Vagina (tissue), 2 donors: ENCODE measurements at regions not wholly inside any gene's neighbourhood (a gene's known extent, or its start where the extent isn't known, plus 50 kb on each side); places are given as distances from the start of the nearest gene placed in this dataset.

ENCODE experiments used
- DNase-seq, 2 donors: peaks; one replicate each; pipeline ENCODE4 v3.0.0-alpha.2; 2017; ENCODE audit errors: extremely low spot score in 2 of 2
- H3K27ac ChIP-seq: fragments of 200-600 bp; sonication (generic); one replicate; pipeline ENCODE4 v1.5.1; 2019
- H3K27me3 ChIP-seq: fragments of 200-600 bp; sonication (generic); one replicate; pipeline ENCODE4 v1.5.1; 2019
- H3K36me3 ChIP-seq, 2 donors: fragments of 200-600 bp; sonication (generic); one replicate each; pipeline ENCODE4 v1.5.1; 2017 to 2019
- H3K4me1 ChIP-seq: fragments of 200-600 bp; sonication (generic); one replicate; pipeline ENCODE4 v1.5.1; 2019
- H3K4me3 ChIP-seq, 2 donors: fragments of 200-600 bp; sonication (generic); 1 replicate in 1 of 2; 2 replicates in 1 of 2; pipeline ENCODE4 v1.5.1; 2016 to 2019
- H3K9me3 ChIP-seq: fragments of 200-600 bp; sonication (generic); one replicate; pipeline ENCODE4 v1.5.1; 2019
- CTCF ChIP-seq, 3 experiments: fragments of 450-650 bp in 2 of 3; fragments of 200-600 bp in 1 of 3; sonication (generic) in 1 of 3; IDR thresholded peaks; one replicate each; pipeline ENCODE4 v1.5.1; 2017 to 2019; ENCODE audit warnings: antibody characterized with exemption in 3 of 3, mild to moderate bottlenecking in 2 of 3, moderate library complexity in 2 of 3
- POLR2A ChIP-seq, 2 donors: fragments of 450-650 bp; IDR thresholded peaks; one replicate each; pipeline ENCODE4 v1.6.1; 2017; ENCODE audit warnings: antibody characterized with exemption in 2 of 2, mild to moderate bottlenecking in 2 of 2, moderate library complexity in 2 of 2
- POLR2AphosphoS5 ChIP-seq, 2 donors: sonication (generic); formaldehyde crosslinking; IDR thresholded peaks; one replicate each; pipeline ENCODE4 v1.9.0; 2017; ENCODE audit warnings: antibody characterized with exemption in 2 of 2, mild to moderate bottlenecking in 2 of 2, low read depth in 1 of 2; ENCODE audit not compliant: insufficient read depth in 1 of 2
- intact Hi-C: fragments of 100-400 bp; cut with DNase I; formaldehyde crosslinking; loops from one replicate; pipeline ENCODE4 v1.15.1; 2023

GRCh38 chr3:35505772-35506171, 133.6 kb upstream of the ARPP21 start:
- TF ChIP-seq POLR2AphosphoS5 (IDR thresholded peaks at IDR 0.05; ENCODE audit: insufficient read depth in 1 of 2, low read depth in 1 of 2) (no peak), CTCF (IDR thresholded peaks at IDR 0.05) (no peak), POLR2A (IDR thresholded peaks at IDR 0.05) (no peak)
- Histone ChIP-seq H3K4me1 (no peaks in the 10 kb centered on the region), H3K36me3 (no peaks in the 10 kb centered on the region), H3K9me3 (no peaks in the 10 kb centered on the region), H3K27ac (no peak overlapping the region), H3K4me3 (no peak overlapping the region), H3K27me3 (no peaks in the 10 kb centered on the region)
- DNase-seq = no peak
- intact Hi-C loops = no loop called here

GRCh38 chr3:35519936-35520335, 119.4 kb upstream of the ARPP21 start:
- H3K27ac ChIP-seq = no peak overlapping the region
- TF ChIP-seq CTCF (IDR thresholded peaks at IDR 0.05) = no peak
- H3K27me3 ChIP-seq = no peaks in the 10 kb centered on the region
- no peaks in the 10 kb centered on the region for H3K9me3 ChIP-seq
- no peak overlapping the region for H3K4me3 ChIP-seq
- intact Hi-C loops = no loop called here
- no peaks in the 10 kb centered on the region for H3K36me3 ChIP-seq
- no peak for DNase-seq
- H3K4me1 ChIP-seq = no peaks in the 10 kb centered on the region

GRCh38 chr3:35521196-35521595, 118.1 kb upstream of the ARPP21 start:
- Histone ChIP-seq H3K27me3 (no peaks in the 10 kb centered on the region), H3K9me3 (no peaks in the 10 kb centered on the region), H3K4me3 (no peak overlapping the region), H3K27ac (no peak overlapping the region), H3K4me1 (no peaks in the 10 kb centered on the region), H3K36me3 (no peaks in the 10 kb centered on the region)
- intact Hi-C loops = no loop called here
- TF ChIP-seq POLR2A (IDR thresholded peaks at IDR 0.05) (no peak), POLR2AphosphoS5 (IDR thresholded peaks at IDR 0.05; ENCODE audit: insufficient read depth in 1 of 2, low read depth in 1 of 2) (no peak), CTCF (IDR thresholded peaks at IDR 0.05) (no peak)
- DNase-seq = no peak

- intact Hi-C loops = no loop called here
- Histone ChIP-seq H3K27me3 (no peaks in the 10 kb centered on the region), H3K27ac (no peak overlapping the region), H3K36me3 (no peaks in the 10 kb centered on the region), H3K4me3 (no peak overlapping the region), H3K9me3 (no peaks in the 10 kb centered on the region), H3K4me1 (no peaks in the 10 kb centered on the region)
- DNase-seq = no peak
- TF ChIP-seq POLR2A (IDR thresholded peaks at IDR 0.05) = no peak
These were observed 116.9 kb upstream of the ARPP21 start for GRCh38 chr3:35522450-35522849.

- Histone ChIP-seq H3K4me3 (no peak overlapping the region), H3K4me1 (no peaks in the 10 kb centered on the region), H3K27me3 (no peaks in the 10 kb centered on the region), H3K9me3 (no peaks in the 10 kb centered on the region), H3K27ac (no peak overlapping the region), H3K36me3 (no peaks in the 10 kb centered on the region)
- intact Hi-C loops = no loop called here
- DNase-seq = no peak
- TF ChIP-seq POLR2A (IDR thresholded peaks at IDR 0.05) (no peak), CTCF (IDR thresholded peaks at IDR 0.05) (no peak), POLR2AphosphoS5 (IDR thresholded peaks at IDR 0.05; ENCODE audit: insufficient read depth in 1 of 2, low read depth in 1 of 2) (no peak)
These were observed 116.3 kb upstream of the ARPP21 start for GRCh38 chr3:35523074-35523473.

GRCh38 chr3:35523838-35524237, 115.5 kb upstream of the ARPP21 start:
- intact Hi-C loops = no loop called here
- Histone ChIP-seq H3K27me3 (no peaks in the 10 kb centered on the region), H3K27ac (no peak overlapping the region), H3K36me3 (no peaks in the 10 kb centered on the region), H3K4me1 (no peaks in the 10 kb centered on the region), H3K4me3 (no peak overlapping the region), H3K9me3 (no peaks in the 10 kb centered on the region)
- DNase-seq = no peak
- TF ChIP-seq CTCF (IDR thresholded peaks at IDR 0.05) (no peak), POLR2AphosphoS5 (IDR thresholded peaks at IDR 0.05; ENCODE audit: insufficient read depth in 1 of 2, low read depth in 1 of 2) (no peak), POLR2A (IDR thresholded peaks at IDR 0.05) (no peak)
